Ureter (tissue), 1 donor: ENCODE measurements at regions not wholly inside any gene's neighbourhood (a gene's known extent, or its start where the extent isn't known, plus 50 kb on each side); places are given as distances from the start of the nearest gene placed in this dataset.
"Not testable (repeated sequence)": the region's sequence is repeated elsewhere in the genome, so short reads cannot be mapped to it uniquely, and the experiment has no call there.

Source experiments
- DNase-seq: peaks from one replicate; pipeline ENCODE4 v3.0.0-alpha.2; 2020; ENCODE audit warnings: low spot score
- donor health status: DM: yes; HTN: yes; CAD: no.

GRCh38 chr12:40172879-40173278 lies 51.9 kb upstream of the LRRK2 start:
- no peak for DNase-seq

GRCh38 chr12:40171501-40171900 lies 53.3 kb upstream of the LRRK2 start:
- no peak for DNase-seq

- DNase-seq = no peak
These were observed 53.7 kb upstream of the LRRK2 start for GRCh38 chr12:40171066-40171465.

GRCh38 chr12:40170593-40170992 lies 54.2 kb upstream of the LRRK2 start:
- DNase-seq = no peak

GRCh38 chr12:40168868-40169267 lies 55.9 kb upstream of the LRRK2 start:
- no peak for DNase-seq

- not testable (repeated sequence) for DNase-seq
These were observed 56.4 kb upstream of the LRRK2 start for GRCh38 chr12:40168419-40168818.

- no peak for DNase-seq
These were observed 56.8 kb upstream of the LRRK2 start for GRCh38 chr12:40168001-40168400.

- DNase-seq = no peak
These were observed 59.3 kb upstream of the SLC2A13 start for GRCh38 chr12:40165179-40165578.

GRCh38 chr12:40164034-40164433 lies 58.2 kb upstream of the SLC2A13 start:
- DNase-seq = no peak

GRCh38 chr12:40162033-40162432 lies 56.2 kb upstream of the SLC2A13 start:
- DNase-seq = no peak

GRCh38 chr12:40158592-40159111 lies 52.8 kb upstream of the SLC2A13 start:
- peak; percentile 48 for DNase-seq

- DNase-seq = no peak
These were observed 51.5 kb upstream of the SLC2A13 start for GRCh38 chr12:40157336-40157735.

GRCh38 chr12:40156021-40156764 lies 50.3 kb upstream of the SLC2A13 start:
- no peak for DNase-seq
